Uterus (tissue), 2 donors: ENCODE measurements at regions not wholly inside any gene's neighbourhood (a gene's known extent, or its start where the extent isn't known, plus 50 kb on each side); places are given as distances from the start of the nearest gene placed in this dataset.

ENCODE experiments used
- CTCF ChIP-seq, 4 experiments: fragments of 200-600 bp in 2 of 4; fragments of 450-650 bp in 2 of 4; sonication (generic) in 2 of 4; IDR thresholded peaks; one replicate each; pipeline ENCODE4 v1.5.1; 2016 to 2019; ENCODE audit warnings: antibody characterized with exemption in 4 of 4, mild to moderate bottlenecking in 2 of 4, moderate library complexity in 1 of 4
- POLR2A ChIP-seq, 2 donors: fragments of 450-650 bp; IDR thresholded peaks; one replicate each; pipeline ENCODE4 v1.6.1; 2016; ENCODE audit warnings: antibody characterized with exemption in 2 of 2, mild to moderate bottlenecking in 1 of 2, moderate library complexity in 1 of 2

GRCh38 chr19:28284389-28284788 lies 928.6 kb downstream of the UQCRFS1 start:
- no peak for TF ChIP-seq POLR2A (IDR thresholded peaks at IDR 0.05)
- TF ChIP-seq CTCF (IDR thresholded peaks at IDR 0.05), result no peak
